AG04450 (cell line): ENCODE measurements at regions not wholly inside any gene's neighbourhood (a gene's known extent, or its start where the extent isn't known, plus 50 kb on each side); places are given as distances from the start of the nearest gene placed in this dataset.

Experiments used
- CTCF ChIA-PET: fragments of 300-600, 350-600 bp; formaldehyde crosslinking; extraction: SDS; loops from one replicate; lab custom pipeline; 2022; ENCODE audit warnings: antibody characterized with exemption, inconsistent platforms; lab: Charles Lee
- POLR2A ChIA-PET: fragments of 350-600 bp; formaldehyde crosslinking; extraction: SDS; loops from one replicate; lab custom pipeline; 2021; ENCODE audit warnings: antibody characterized with exemption, inconsistent platforms; lab: Yijun Ruan, JAX
- DNase-seq: peaks from one replicate; pipeline ENCODE4 v3.0.0-alpha.2; 2011; ENCODE audit warnings: low read depth, low spot score
- H3K27ac ChIP-seq: one replicate; pipeline ENCODE4 v1.5.1; 2012; ENCODE audit warnings: low read depth, low read length, control low read depth
- H3K27me3 ChIP-seq: one replicate; pipeline ENCODE4 v1.6.0; 2012; ENCODE audit warnings: low read length; ENCODE audit not compliant: control insufficient read depth, insufficient read depth
- H3K4me3 ChIP-seq: 2 replicates; pipeline ENCODE4 v1.5.1; 2011; ENCODE audit warnings: mild to moderate bottlenecking, low read depth, low read length, control low read depth
- H3K9me3 ChIP-seq: 2 replicates; pipeline ENCODE4 v1.5.1; 2012; ENCODE audit warnings: low read length; ENCODE audit not compliant: control insufficient read depth, insufficient read depth
- CTCF ChIP-seq: IDR thresholded peaks from 2 replicates; pipeline ENCODE4 v1.5.1; 2011; ENCODE audit warnings: low read depth, low read length, control low read depth, inconsistent platforms

GRCh38 chr5:67315082-67315989 lies 118.7 kb upstream of the CD180 start:
- POLR2A ChIA-PET: interaction anchor here (0.6 kb wide), 1 partner anchor 1778 kb away, joined by 3 read pairs; the partner anchor contains the start of gene SLC30A5
- H3K27me3 ChIP-seq: no peaks in the 10 kb centered on the region
- no peak overlapping the region for H3K4me3 ChIP-seq
- no peak overlapping the region for H3K27ac ChIP-seq
- no peak for DNase-seq
- CTCF ChIA-PET: interaction anchor here (0.8 kb wide), 1 partner anchor 8 kb away, joined by 3 read pairs; no protein-coding TSS in a partner anchor
- H3K9me3 ChIP-seq: peaks cover 6% of the 10 kb centered on the region; the same call in 1 of the 2 replicates
- TF ChIP-seq CTCF: no peak

GRCh38 chr5:67311701-67312100 lies 115.1 kb upstream of the CD180 start:
- ChIA-PET CTCF (no interaction called here), POLR2A (no interaction called here)
- Histone ChIP-seq H3K9me3 (no peaks in the 10 kb centered on the region), H3K4me3 (no peak overlapping the region), H3K27me3 (no peaks in the 10 kb centered on the region), H3K27ac (no peak overlapping the region)
- DNase-seq: no peak
- TF ChIP-seq CTCF: no peak

- Histone ChIP-seq H3K4me3 (no peak overlapping the region), H3K27ac (no peak overlapping the region), H3K27me3 (no peaks in the 10 kb centered on the region), H3K9me3 (no peaks in the 10 kb centered on the region)
- no peak for DNase-seq
- TF ChIP-seq CTCF: no peak
- POLR2A ChIA-PET: no interaction called here
- CTCF ChIA-PET: no interaction called here
Measured at GRCh38 chr5:67311208-67311607, 114.6 kb upstream of the CD180 start.

- Histone ChIP-seq H3K4me3 (no peak overlapping the region), H3K27me3 (no peaks in the 10 kb centered on the region), H3K9me3 (no peaks in the 10 kb centered on the region), H3K27ac (no peak overlapping the region)
- ChIA-PET POLR2A (no interaction called here), CTCF (no interaction called here)
- no peak for TF ChIP-seq CTCF
- no peak for DNase-seq
Measured at GRCh38 chr5:67310740-67311139, 114.1 kb upstream of the CD180 start.

GRCh38 chr5:67310169-67310568 lies 113.6 kb upstream of the CD180 start:
- no peak overlapping the region for H3K4me3 ChIP-seq
- no peaks in the 10 kb centered on the region for H3K27me3 ChIP-seq
- CTCF ChIA-PET: no interaction called here
- DNase-seq: no peak
- no peak for TF ChIP-seq CTCF
- no peaks in the 10 kb centered on the region for H3K9me3 ChIP-seq
- H3K27ac ChIP-seq: no peak overlapping the region
- POLR2A ChIA-PET: no interaction called here
